HepG2 (cell line): ENCODE measurements at regions not wholly inside any gene's neighbourhood (a gene's known extent, or its start where the extent isn't known, plus 50 kb on each side); places are given as distances from the start of the nearest gene placed in this dataset.

Experiments used
- ATAC-seq: fragments of 200-7000 bp; cut with Tn5 transposase; 3 replicates; pipeline ENCODE4 v1.9.1; 2020; ENCODE audit warnings: mild to moderate bottlenecking, moderate library complexity
- BruUV-seq: library from RNA; stranded (reverse); fragments of 400-500 nt; replicated peaks from 2 replicates; lab custom pipeline; 2021; lab: Mats Ljungman, UMichigan
- CTCF ChIA-PET: fragments of 300-600 bp; formaldehyde crosslinking; extraction: SDS; loops from one replicate; lab custom pipeline; 2021; ENCODE audit warnings: low total read pairs, inconsistent platforms, low intra/inter-chr PET ratio; lab: Yijun Ruan, JAX
- POLR2A ChIA-PET: fragments of 350-600 bp; sonication (Branson Sonifier 250); formaldehyde crosslinking; loops from one replicate; lab custom pipeline; 2020; ENCODE audit warnings: antibody characterized with exemption, inconsistent platforms; lab: Yijun Ruan, JAX
- DNase-seq: peaks from one replicate; pipeline ENCODE4 v3.0.0-alpha.2; 2015; ENCODE audit warnings: low spot score
- FAIRE-seq: peaks from 3 replicates; lab custom pipeline; 2011; peaks lifted over from hg19 to GRCh38; lab: Jason Lieb, UNC
- H2AFZ ChIP-seq: one replicate; pipeline ENCODE4 v1.6.1; 2011; ENCODE audit warnings: low read length, inconsistent platforms
- H3K27ac ChIP-seq: fragments of 300-600 bp; 3 replicates; pipeline ENCODE4 v1.8.0; 2011; ENCODE audit warnings: mixed run types, mild to moderate bottlenecking, mixed read lengths, low read length, inconsistent platforms; ENCODE audit not compliant: insufficient read depth; ENCODE audit errors: extremely low read length
- H3K27me3 ChIP-seq, 2 experiments: fragments of 200-600 bp in 1 of 2; 2 replicates in 1 of 2; 3 replicates in 1 of 2; pipeline versions ENCODE4 v1.6.0 to v1.8.0; 2011; ENCODE audit warnings: low read length in 2 of 2, mild to moderate bottlenecking in 2 of 2, moderate library complexity in 2 of 2, inconsistent platforms in 1 of 2; ENCODE audit not compliant: insufficient read depth in 2 of 2, control insufficient read depth in 1 of 2
- H3K36me3 ChIP-seq, 2 experiments: fragments of 200-600 bp in 1 of 2; replicated peaks in 1 of 2; 2 replicates in 1 of 2; 3 replicates in 1 of 2; pipeline versions ENCODE4 v1.5.1 to v1.8.0; 2011; ENCODE audit warnings: low read length in 2 of 2, inconsistent platforms in 1 of 2; ENCODE audit not compliant: insufficient read depth in 2 of 2, control insufficient read depth in 1 of 2
- H3K4me1 ChIP-seq: 2 replicates; pipeline ENCODE4 v1.5.1; 2012; ENCODE audit warnings: low read length, inconsistent platforms; ENCODE audit not compliant: insufficient read depth
- H3K4me2 ChIP-seq: 2 replicates; pipeline ENCODE4 v1.6.0; 2011; ENCODE audit warnings: low read depth, low read length, inconsistent platforms
- H3K4me3 ChIP-seq, 3 experiments: fragments of 200-600 bp in 1 of 3; sonication (generic), shearing (Covaris generic) in 1 of 3; replicated peaks in 1 of 3; 2 replicates each; pipeline ENCODE4 v1.5.1; 2011 to 2016; ENCODE audit warnings: low read length in 3 of 3, inconsistent platforms in 2 of 3, low read depth in 2 of 3, mild to moderate bottlenecking in 2 of 3, control low read depth in 1 of 3, mixed read lengths in 1 of 3; ENCODE audit not compliant: insufficient read depth in 1 of 3
- H3K79me2 ChIP-seq: one replicate; pipeline ENCODE4 v1.6.1; 2011; ENCODE audit warnings: low read length, inconsistent platforms; ENCODE audit not compliant: insufficient read depth
- H3K9ac ChIP-seq: 2 replicates; pipeline ENCODE4 v1.6.0; 2011; ENCODE audit warnings: mild to moderate bottlenecking, low read depth, low read length, inconsistent platforms; ENCODE audit not compliant: insufficient read depth
- H3K9me3 ChIP-seq: 2 replicates; pipeline ENCODE4 v1.5.1; 2012; ENCODE audit warnings: mild to moderate bottlenecking, low read length
- H4K20me1 ChIP-seq: 2 replicates; pipeline ENCODE4 v1.6.0; 2011; ENCODE audit warnings: inconsistent platforms, mild to moderate bottlenecking, low read length, moderate library complexity; ENCODE audit not compliant: insufficient read depth
- ATM ChIP-seq: fragments of 450-650 bp; IDR thresholded peaks from 2 replicates; pipeline ENCODE4 v1.7.1; 2017; ENCODE audit warnings: mild to moderate bottlenecking, borderline replicate concordance
- CREM ChIP-seq, 2 experiments: sonication (generic) in 1 of 2; formaldehyde crosslinking in 1 of 2; IDR thresholded peaks; 2 replicates each; pipeline versions ENCODE4 v1.4.0 to v1.6.1; 2016 to 2020; ENCODE audit warnings: antibody characterized with exemption in 1 of 2, mild to moderate bottlenecking in 1 of 2, missing genetic modification reagents in 1 of 2
- ELF3 ChIP-seq: IDR thresholded peaks from 2 replicates; pipeline ENCODE4 v1.6.1; 2016; ENCODE audit warnings: missing genetic modification reagents, missing compliant biosample characterization
- FIP1L1 ChIP-seq: fragments of 200-400 bp; formaldehyde crosslinking; IDR thresholded peaks from 2 replicates; pipeline ENCODE4 v1.6.1; 2018; ENCODE audit warnings: low read depth, mild to moderate bottlenecking, low read length, moderate library complexity, borderline replicate concordance; ENCODE audit not compliant: insufficient read depth
- JUNB ChIP-seq: sonication (generic); formaldehyde crosslinking; IDR thresholded peaks from 2 replicates; pipeline ENCODE4 v1.8.0; 2022; ENCODE audit warnings: missing genetic modification reagents, mild to moderate bottlenecking, borderline replicate concordance
- KLF6 ChIP-seq: IDR thresholded peaks from 2 replicates; pipeline ENCODE4 v1.8.0; 2016; ENCODE audit warnings: missing biosample characterization, missing genetic modification reagents
- KMT2A ChIP-seq: sonication (generic); formaldehyde crosslinking; IDR thresholded peaks from 2 replicates; pipeline ENCODE4 v1.4.0; 2020; ENCODE audit warnings: missing genetic modification reagents
- MZF1 ChIP-seq: sonication (generic); formaldehyde crosslinking; IDR thresholded peaks from 2 replicates; pipeline ENCODE4 v1.8.1; 2023; ENCODE audit warnings: mild to moderate bottlenecking, missing genetic modification reagents, borderline replicate concordance
- NCOA1 ChIP-seq: sonication (generic); formaldehyde crosslinking; IDR thresholded peaks from 2 replicates; pipeline ENCODE4 v1.9.0; 2021; ENCODE audit warnings: missing genetic modification reagents
- ONECUT2 ChIP-seq: sonication (generic); formaldehyde crosslinking; IDR thresholded peaks from 2 replicates; pipeline ENCODE4 v1.4.0; 2020; ENCODE audit warnings: missing genetic modification reagents
- PHB2 ChIP-seq: fragments of 450-650 bp; IDR thresholded peaks from 2 replicates; pipeline ENCODE4 v1.6.1; 2018; ENCODE audit not compliant: partially characterized antibody
- RBM39 ChIP-seq: fragments of 200-400 bp; formaldehyde crosslinking; IDR thresholded peaks from one replicate; pipeline ENCODE4 v1.6.1; 2018; ENCODE audit warnings: antibody characterized with exemption, mild to moderate bottlenecking, low read depth, low read length; ENCODE audit not compliant: poor library complexity, severe bottlenecking
- STAG1 ChIP-seq: sonication (generic); formaldehyde crosslinking; IDR thresholded peaks from 2 replicates; pipeline ENCODE4 v1.4.0; 2020; ENCODE audit warnings: missing genetic modification reagents
- THAP7 ChIP-seq: sonication (generic); formaldehyde crosslinking; IDR thresholded peaks from 2 replicates; pipeline ENCODE4 v1.8.1; 2023; ENCODE audit warnings: mild to moderate bottlenecking, missing genetic modification reagents
- ZNF10 ChIP-seq: sonication (generic); formaldehyde crosslinking; IDR thresholded peaks from 2 replicates; pipeline ENCODE4 v1.4.0; 2020; ENCODE audit warnings: mild to moderate bottlenecking, low read depth, missing genetic modification reagents, borderline replicate concordance
- ZNF138 ChIP-seq: sonication (generic); formaldehyde crosslinking; IDR thresholded peaks from 2 replicates; pipeline ENCODE4 v1.5.0; 2020; ENCODE audit warnings: mild to moderate bottlenecking, low read depth, missing genetic modification reagents
- ZNF207 ChIP-seq: fragments of 450-650 bp; IDR thresholded peaks from 2 replicates; pipeline ENCODE4 v1.6.1; 2016; ENCODE audit warnings: antibody characterized with exemption, borderline replicate concordance
- WGBS: methylation state at CpG from one replicate; pipeline ENCODE4 v1.1.6; 2017; ENCODE audit warnings: low lambda C conversion rate; 5-methylcytosine and 5-hydroxymethylcytosine counted together
- in situ Hi-C: cut with HindIII; loops from 2 replicates; pipeline ENCODE4 v1.10.0; 2017; ENCODE audit warnings: low pct_unique_long_range_greater_than_20kb; ENCODE audit not compliant: extremely low pct_ligation_motif_present
- intact Hi-C: fragments of 100-400 bp; cut with micrococcal nuclease; formaldehyde crosslinking; loops from one replicate; pipeline ENCODE4 v1.10.0; 2022; ENCODE audit not compliant: unreplicated experiment
- TF ChIP-seq, protein P1 (sequence below): sonication (generic); formaldehyde crosslinking; IDR thresholded peaks from 2 replicates; pipeline ENCODE4 v1.4.0; 2020; ENCODE audit warnings: mild to moderate bottlenecking, low read depth, missing genetic modification reagents

DNA sequence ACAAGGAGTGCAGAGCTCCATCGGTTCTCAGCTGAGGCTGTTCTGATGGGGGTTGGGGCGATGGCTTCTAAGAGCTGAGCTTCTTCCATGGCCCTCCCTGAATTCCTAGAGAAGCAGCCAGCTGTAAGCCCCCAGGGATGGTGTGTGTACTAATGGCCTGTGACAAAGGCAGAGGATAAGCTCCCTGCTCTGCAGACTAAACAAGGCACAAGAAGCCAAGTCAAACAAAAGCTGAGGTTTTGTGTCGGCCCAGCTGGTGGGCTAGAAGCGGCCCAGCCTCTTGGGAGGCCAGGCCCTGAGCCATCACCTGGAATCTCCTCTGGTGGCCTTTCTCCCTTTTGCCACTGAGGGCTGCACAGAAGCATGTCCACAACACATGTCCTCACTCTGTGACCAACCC, 75.0 kb upstream of the XPA start:
- in situ Hi-C loops (no loop called here), intact Hi-C loops (no loop called here)
- CTCF ChIA-PET = no interaction called here
- Histone ChIP-seq H3K9me3 (no peaks in the 10 kb centered on the region), H3K4me1 (no peaks in the 10 kb centered on the region), H3K9ac (no peak overlapping the region), H2AFZ (no peak overlapping the region), H3K36me3 (no peaks in the 10 kb centered on the region), H4K20me1 (no peaks in the 10 kb centered on the region), H3K27me3 (0 out of 5 replicates have a peak, but pooled peaks cover 0 to 6% of the 10 kb centered on the region in 2 experiments), H3K79me2 (no peaks in the 10 kb centered on the region), H3K4me2 (no peak overlapping the region)
- FAIRE-seq = no peak
- no peak for ATAC-seq
- 0% methylated on average over 1 of the region's 4 CpGs for WGBS
- POLR2A ChIA-PET = no interaction called here
- no peak for TF ChIP-seq NCOA1
- TF ChIP-seq, all 625 proteins: peak for 0
- no peak overlapping the region for H3K27ac ChIP-seq
- no peak overlapping the region for H3K4me3 ChIP-seq
- no peak for DNase-seq
- no TSS peak for BruUV-seq

- Histone ChIP-seq H2AFZ (no peak overlapping the region), H3K9me3 (no peaks in the 10 kb centered on the region), H3K27me3 (0 out of 5 replicates have a peak, but pooled peaks cover 0 to 6% of the 10 kb centered on the region in 2 experiments), H3K79me2 (no peaks in the 10 kb centered on the region), H3K27ac (no peak overlapping the region), H3K36me3 (no peaks in the 10 kb centered on the region), H4K20me1 (no peaks in the 10 kb centered on the region), H3K4me3 (no peak overlapping the region), H3K4me2 (no peak overlapping the region), H3K9ac (no peak overlapping the region), H3K4me1 (no peaks in the 10 kb centered on the region)
- TF ChIP-seq, protein P1, sequence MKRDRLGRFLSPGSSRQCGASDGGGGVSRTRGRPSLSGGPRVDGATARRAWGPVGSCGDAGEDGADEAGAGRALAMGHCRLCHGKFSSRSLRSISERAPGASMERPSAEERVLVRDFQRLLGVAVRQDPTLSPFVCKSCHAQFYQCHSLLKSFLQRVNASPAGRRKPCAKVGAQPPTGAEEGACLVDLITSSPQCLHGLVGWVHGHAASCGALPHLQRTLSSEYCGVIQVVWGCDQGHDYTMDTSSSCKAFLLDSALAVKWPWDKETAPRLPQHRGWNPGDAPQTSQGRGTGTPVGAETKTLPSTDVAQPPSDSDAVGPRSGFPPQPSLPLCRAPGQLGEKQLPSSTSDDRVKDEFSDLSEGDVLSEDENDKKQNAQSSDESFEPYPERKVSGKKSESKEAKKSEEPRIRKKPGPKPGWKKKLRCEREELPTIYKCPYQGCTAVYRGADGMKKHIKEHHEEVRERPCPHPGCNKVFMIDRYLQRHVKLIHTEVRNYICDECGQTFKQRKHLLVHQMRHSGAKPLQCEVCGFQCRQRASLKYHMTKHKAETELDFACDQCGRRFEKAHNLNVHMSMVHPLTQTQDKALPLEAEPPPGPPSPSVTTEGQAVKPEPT (CRISPR knock-in tag) = no peak
- TF ChIP-seq PHB2 (no peak), ATM (no peak), FIP1L1 (no peak), ZNF138 (CRISPR knock-in tag) (no peak), KLF6 (CRISPR knock-in tag) (no peak), THAP7 (CRISPR knock-in tag) (no peak), ONECUT2 (CRISPR knock-in tag) (no peak), STAG1 (CRISPR knock-in tag) (no peak), MZF1 (CRISPR knock-in tag) (no peak), ZNF10 (CRISPR knock-in tag) (no peak), KMT2A (no peak), ZNF207 (no peak), RBM39 (no peak), CREM (IDR thresholded peaks at IDR 0.05) (no peak), CREM (CRISPR knock-in tag; IDR thresholded peaks at IDR 0.05) (no peak), ELF3 (CRISPR knock-in tag) (no peak), JUNB (CRISPR knock-in tag) (no peak)
- WGBS = 38% methylated on average over 1 of the region's 3 CpGs
- no peak for FAIRE-seq
- ChIA-PET CTCF (no interaction called here), POLR2A (no interaction called here)
- in situ Hi-C loops (no loop called here), intact Hi-C loops (no loop called here)
- DNase-seq = no peak
- ATAC-seq = no peak
- no TSS peak for BruUV-seq
Observed at GRCh38 chr9:97773091-97773490, 76.0 kb upstream of the XPA start.
